SU-DHL-6 (cell line): ENCODE measurements at regions not wholly inside any gene's neighbourhood (a gene's known extent, or its start where the extent isn't known, plus 50 kb on each side); places are given as distances from the start of the nearest gene placed in this dataset.

ENCODE experiments used
- H2AFZ ChIP-seq: fragments of 200-600 bp; sonication (generic); 2 replicates; pipeline ENCODE4 v1.6.1; 2014; ENCODE audit warnings: low read depth, mild to moderate bottlenecking, moderate library complexity, mixed read lengths, antibody characterized with exemption, low read length; ENCODE audit not compliant: severe bottlenecking
- H3F3A ChIP-seq: fragments of 200-600 bp; shearing (Covaris generic); 2 replicates; pipeline ENCODE4 v1.6.0; 2016; ENCODE audit warnings: antibody characterized with exemption, mild to moderate bottlenecking; ENCODE audit not compliant: insufficient read depth
- H3K27ac ChIP-seq: fragments of 200-600 bp; sonication (generic); 2 replicates; pipeline ENCODE4 v1.5.1; 2016; ENCODE audit warnings: low read depth, mild to moderate bottlenecking, low read length, moderate library complexity, mixed read lengths
- H3K27me3 ChIP-seq: fragments of 200-600 bp; sonication (generic), shearing (Covaris generic); 2 replicates; pipeline ENCODE4 v1.6.0; 2014; ENCODE audit warnings: mild to moderate bottlenecking, low read length
- H3K36me3 ChIP-seq: fragments of 200-600 bp; sonication (generic); 2 replicates; pipeline ENCODE4 v1.6.1; 2014; ENCODE audit warnings: mild to moderate bottlenecking, low read length, mixed read lengths
- H3K4me2 ChIP-seq: fragments of 300-600, 200-600 bp; shearing (Covaris generic), sonication (generic); 2 replicates; pipeline ENCODE4 v1.6.0; 2014; ENCODE audit warnings: low read length, low read depth, mild to moderate bottlenecking; ENCODE audit not compliant: poor library complexity, severe bottlenecking
- H3K4me3 ChIP-seq: fragments of 200-600 bp; sonication (generic); 2 replicates; pipeline ENCODE4 v1.5.1; 2014; ENCODE audit warnings: antibody characterized with exemption, low read length, mild to moderate bottlenecking, mixed read lengths; ENCODE audit not compliant: insufficient read depth, poor library complexity, severe bottlenecking
- H3K79me2 ChIP-seq: fragments of 200-600 bp; sonication (generic); 2 replicates; pipeline ENCODE4 v1.6.1; 2014; ENCODE audit warnings: mild to moderate bottlenecking, low read length, moderate library complexity; ENCODE audit not compliant: insufficient read depth
- H3K9ac ChIP-seq: fragments of 200-600 bp; sonication (generic); 2 replicates; pipeline ENCODE4 v1.7.0; 2014; ENCODE audit warnings: mild to moderate bottlenecking, low read length
- H3K9me2 ChIP-seq: fragments of 200-600 bp; sonication (generic); replicated peaks from 2 replicates; pipeline ENCODE4 v1.6.1; 2014; ENCODE audit warnings: low read length; ENCODE audit not compliant: insufficient read depth
- H3K9me3 ChIP-seq: fragments of 200-600 bp; sonication (generic); 2 replicates; pipeline ENCODE4 v1.6.1; 2014; ENCODE audit warnings: low read length, mixed read lengths; ENCODE audit not compliant: insufficient read depth
- H4K20me1 ChIP-seq: fragments of 200-600 bp; sonication (generic); 2 replicates; pipeline ENCODE4 v1.6.1; 2014; ENCODE audit warnings: low read depth, mild to moderate bottlenecking, antibody characterized with exemption, low read length, moderate library complexity, mixed read lengths
- CTCF ChIP-seq: fragments of 200-600 bp; sonication (generic); IDR thresholded peaks from one replicate; pipeline ENCODE4 v1.5.1; 2017; ENCODE audit warnings: antibody characterized with exemption, mild to moderate bottlenecking, low read length, moderate library complexity; ENCODE audit not compliant: insufficient read depth, poor library complexity, severe bottlenecking
- EZH2phosphoT487 ChIP-seq: fragments of 200-600 bp; sonication (generic), shearing (Covaris generic); conservative IDR thresholded peaks from 2 replicates; pipeline ENCODE4 v1.6.1; 2018; ENCODE audit warnings: mild to moderate bottlenecking, antibody characterized with exemption, low read length, moderate library complexity, mixed read lengths

- no peaks in the 10 kb centered on the region for H3K79me2 ChIP-seq
- no peak overlapping the region for H3K4me2 ChIP-seq
- TF ChIP-seq EZH2phosphoT487 (no peak), CTCF (no peak)
- no peak overlapping the region for H3K4me3 ChIP-seq
- H2AFZ ChIP-seq = no peak overlapping the region
- no peaks in the 10 kb centered on the region for H3K27me3 ChIP-seq
- no peaks in the 10 kb centered on the region for H3K9me3 ChIP-seq
- H4K20me1 ChIP-seq = no peaks in the 10 kb centered on the region
- no peaks in the 10 kb centered on the region for H3F3A ChIP-seq
- no peaks in the 10 kb centered on the region for H3K36me3 ChIP-seq
- no peak overlapping the region for H3K27ac ChIP-seq
- no peak overlapping the region for H3K9ac ChIP-seq
- H3K9me2 ChIP-seq = no peaks in the 10 kb centered on the region
These were observed 993.8 kb upstream of the NCAM2 start for GRCh38 chr21:20004367-20004766.

GRCh38 chr21:20010691-20011200, 987.5 kb upstream of the NCAM2 start:
- no peaks in the 10 kb centered on the region for H3K9me2 ChIP-seq
- no peaks in the 10 kb centered on the region for H3F3A ChIP-seq
- no peak for TF ChIP-seq CTCF
- no peak for TF ChIP-seq EZH2phosphoT487
- H3K9ac ChIP-seq = no peak overlapping the region
- no peak overlapping the region for H3K27ac ChIP-seq
- H4K20me1 ChIP-seq = no peaks in the 10 kb centered on the region
- H3K79me2 ChIP-seq = no peaks in the 10 kb centered on the region
- H3K36me3 ChIP-seq = no peaks in the 10 kb centered on the region
- no peak overlapping the region for H3K4me2 ChIP-seq
- no peaks in the 10 kb centered on the region for H3K9me3 ChIP-seq
- H3K27me3 ChIP-seq = no peaks in the 10 kb centered on the region
- H3K4me3 ChIP-seq = no peak overlapping the region
- no peak overlapping the region for H2AFZ ChIP-seq

- no peak overlapping the region for H3K9ac ChIP-seq
- H3K9me3 ChIP-seq = no peaks in the 10 kb centered on the region
- H3K36me3 ChIP-seq = no peaks in the 10 kb centered on the region
- H2AFZ ChIP-seq = no peak overlapping the region
- no peak overlapping the region for H3K4me3 ChIP-seq
- no peaks in the 10 kb centered on the region for H3F3A ChIP-seq
- H3K27ac ChIP-seq = no peak overlapping the region
- H3K27me3 ChIP-seq = no peaks in the 10 kb centered on the region
- no peaks in the 10 kb centered on the region for H4K20me1 ChIP-seq
- no peaks in the 10 kb centered on the region for H3K79me2 ChIP-seq
- TF ChIP-seq EZH2phosphoT487 (no peak), CTCF (no peak)
- no peak overlapping the region for H3K4me2 ChIP-seq
- H3K9me2 ChIP-seq = no peaks in the 10 kb centered on the region
These were observed 984.4 kb upstream of the NCAM2 start for GRCh38 chr21:20013851-20014250.
